Panc1 (cell line): ENCODE measurements at regions not wholly inside any gene's neighbourhood (a gene's known extent, or its start where the extent isn't known, plus 50 kb on each side); places are given as distances from the start of the nearest gene placed in this dataset.

ENCODE experiments used
- ATAC-seq: fragments of 200-7000 bp; cut with Tn5 transposase; 2 replicates; pipeline ENCODE4 v1.9.1; 2020; ENCODE audit warnings: mild to moderate bottlenecking, moderate library complexity
- BruUV-seq: library from RNA; stranded (reverse); fragments of 400-500 nt; replicated peaks from 2 replicates; lab custom pipeline; 2021; lab: Mats Ljungman, UMichigan
- CTCF ChIA-PET: fragments of 300-600 bp; sonication (Branson Sonifier 250); formaldehyde crosslinking; loops from one replicate; lab custom pipeline; 2022; ENCODE audit warnings: antibody characterized with exemption; lab: Charles Lee
- POLR2A ChIA-PET: fragments of 300-600 bp; sonication (Branson Sonifier 250); formaldehyde crosslinking; loops from one replicate; lab custom pipeline; 2022; ENCODE audit warnings: antibody characterized with exemption; lab: Charles Lee
- DNase-seq: peaks from one replicate; pipeline ENCODE4 v3.0.0-alpha.2; 2010; ENCODE audit warnings: low read depth, low spot score
- H3K27ac ChIP-seq: 2 replicates; pipeline ENCODE4 v1.5.1; 2011; ENCODE audit warnings: mild to moderate bottlenecking, low read length, inconsistent platforms
- H3K27me3 ChIP-seq: fragments of 200-500 bp; sonication (Bioruptor generic); 2 replicates; pipeline ENCODE4 v1.6.0; 2014; ENCODE audit warnings: low read length, inconsistent platforms; ENCODE audit not compliant: control insufficient read depth, insufficient read depth
- H3K36me3 ChIP-seq: fragments of 200-500 bp; sonication (Bioruptor generic); 2 replicates; pipeline ENCODE4 v1.5.1; 2014; ENCODE audit warnings: inconsistent platforms, mild to moderate bottlenecking, low read length, moderate library complexity; ENCODE audit not compliant: control insufficient read depth, insufficient read depth
- H3K4me1 ChIP-seq: 2 replicates; pipeline ENCODE4 v1.5.1; 2011; ENCODE audit warnings: inconsistent platforms, mild to moderate bottlenecking, low read length, moderate library complexity; ENCODE audit not compliant: control insufficient read depth, insufficient read depth
- H3K4me3 ChIP-seq, 2 experiments: 2 replicates each; pipeline ENCODE4 v1.5.1; 2011 to 2012; ENCODE audit warnings: low read depth in 2 of 2, low read length in 2 of 2, mild to moderate bottlenecking in 2 of 2, inconsistent platforms in 1 of 2, moderate library complexity in 1 of 2
- H3K9me3 ChIP-seq: fragments of 200-500 bp; sonication (Bioruptor generic); 2 replicates; pipeline ENCODE4 v1.5.1; 2014; ENCODE audit warnings: low read depth, mild to moderate bottlenecking, inconsistent platforms, low read length, moderate library complexity; ENCODE audit not compliant: control insufficient read depth, insufficient read depth
- POLR2AphosphoS5 ChIP-seq: IDR thresholded peaks from 2 replicates; pipeline ENCODE4 v1.6.1; 2012; ENCODE audit warnings: mild to moderate bottlenecking, low read depth, low read length, moderate library complexity
- SIN3A ChIP-seq: IDR thresholded peaks from 2 replicates; pipeline ENCODE4 v1.6.1; 2012; ENCODE audit warnings: low read depth, mild to moderate bottlenecking, low read length, moderate library complexity, borderline replicate concordance; ENCODE audit not compliant: insufficient read depth
- TCF7L2 ChIP-seq: IDR thresholded peaks from 2 replicates; pipeline ENCODE4 v1.6.1; 2011; ENCODE audit warnings: mild to moderate bottlenecking, low read depth, low read length, inconsistent platforms
- in situ Hi-C: cut with HindIII; loops from 2 replicates; pipeline ENCODE4 v1.10.0; 2016; ENCODE audit warnings: low sequenced_read_pairs, low pct_unique_long_range_greater_than_20kb
- intact Hi-C: fragments of 100-400 bp; cut with micrococcal nuclease; formaldehyde crosslinking; loops from one replicate; pipeline ENCODE4 v1.10.0; 2022; ENCODE audit not compliant: unreplicated experiment
- TF ChIP-seq, protein P1 (sequence below), 2 experiments: IDR thresholded peaks; 2 replicates each; pipeline ENCODE4 v1.6.1; 2011 to 2012; ENCODE audit warnings: low read depth in 2 of 2, control low read depth in 1 of 2, low read length in 1 of 2, mild to moderate bottlenecking in 1 of 2, moderate library complexity in 1 of 2; ENCODE audit not compliant: insufficient read depth in 1 of 2
- TF ChIP-seq, protein P2 (sequence below): fragments of 450-650 bp; IDR thresholded peaks from 2 replicates; pipeline ENCODE4 v1.5.1; 2017; ENCODE audit warnings: mild to moderate bottlenecking

GRCh38 chrX:129000018-129000417 is 523.3 kb downstream of the SMARCA1 start:
- Histone ChIP-seq H3K4me3 (no peak overlapping the region), H3K27ac (no peak overlapping the region), H3K4me1 (no peaks in the 10 kb centered on the region), H3K36me3 (no peaks in the 10 kb centered on the region), H3K9me3 (no peaks in the 10 kb centered on the region), H3K27me3 (no peaks in the 10 kb centered on the region)
- DNase-seq (no peak), ATAC-seq (no peak)
- in situ Hi-C loops = no loop called here
- BruUV-seq = no TSS peak
- TF ChIP-seq, protein P1, sequence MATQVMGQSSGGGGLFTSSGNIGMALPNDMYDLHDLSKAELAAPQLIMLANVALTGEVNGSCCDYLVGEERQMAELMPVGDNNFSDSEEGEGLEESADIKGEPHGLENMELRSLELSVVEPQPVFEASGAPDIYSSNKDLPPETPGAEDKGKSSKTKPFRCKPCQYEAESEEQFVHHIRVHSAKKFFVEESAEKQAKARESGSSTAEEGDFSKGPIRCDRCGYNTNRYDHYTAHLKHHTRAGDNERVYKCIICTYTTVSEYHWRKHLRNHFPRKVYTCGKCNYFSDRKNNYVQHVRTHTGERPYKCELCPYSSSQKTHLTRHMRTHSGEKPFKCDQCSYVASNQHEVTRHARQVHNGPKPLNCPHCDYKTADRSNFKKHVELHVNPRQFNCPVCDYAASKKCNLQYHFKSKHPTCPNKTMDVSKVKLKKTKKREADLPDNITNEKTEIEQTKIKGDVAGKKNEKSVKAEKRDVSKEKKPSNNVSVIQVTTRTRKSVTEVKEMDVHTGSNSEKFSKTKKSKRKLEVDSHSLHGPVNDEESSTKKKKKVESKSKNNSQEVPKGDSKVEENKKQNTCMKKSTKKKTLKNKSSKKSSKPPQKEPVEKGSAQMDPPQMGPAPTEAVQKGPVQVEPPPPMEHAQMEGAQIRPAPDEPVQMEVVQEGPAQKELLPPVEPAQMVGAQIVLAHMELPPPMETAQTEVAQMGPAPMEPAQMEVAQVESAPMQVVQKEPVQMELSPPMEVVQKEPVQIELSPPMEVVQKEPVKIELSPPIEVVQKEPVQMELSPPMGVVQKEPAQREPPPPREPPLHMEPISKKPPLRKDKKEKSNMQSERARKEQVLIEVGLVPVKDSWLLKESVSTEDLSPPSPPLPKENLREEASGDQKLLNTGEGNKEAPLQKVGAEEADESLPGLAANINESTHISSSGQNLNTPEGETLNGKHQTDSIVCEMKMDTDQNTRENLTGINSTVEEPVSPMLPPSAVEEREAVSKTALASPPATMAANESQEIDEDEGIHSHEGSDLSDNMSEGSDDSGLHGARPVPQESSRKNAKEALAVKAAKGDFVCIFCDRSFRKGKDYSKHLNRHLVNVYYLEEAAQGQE (IDR thresholded peaks at IDR 0.05; ENCODE audit: insufficient read depth in 1 of 2, low read depth in 2 of 2, low read length in 1 of 2) = no peak
- no peak for TF ChIP-seq TCF7L2
- no peak for TF ChIP-seq POLR2AphosphoS5
- TF ChIP-seq, protein P2, sequence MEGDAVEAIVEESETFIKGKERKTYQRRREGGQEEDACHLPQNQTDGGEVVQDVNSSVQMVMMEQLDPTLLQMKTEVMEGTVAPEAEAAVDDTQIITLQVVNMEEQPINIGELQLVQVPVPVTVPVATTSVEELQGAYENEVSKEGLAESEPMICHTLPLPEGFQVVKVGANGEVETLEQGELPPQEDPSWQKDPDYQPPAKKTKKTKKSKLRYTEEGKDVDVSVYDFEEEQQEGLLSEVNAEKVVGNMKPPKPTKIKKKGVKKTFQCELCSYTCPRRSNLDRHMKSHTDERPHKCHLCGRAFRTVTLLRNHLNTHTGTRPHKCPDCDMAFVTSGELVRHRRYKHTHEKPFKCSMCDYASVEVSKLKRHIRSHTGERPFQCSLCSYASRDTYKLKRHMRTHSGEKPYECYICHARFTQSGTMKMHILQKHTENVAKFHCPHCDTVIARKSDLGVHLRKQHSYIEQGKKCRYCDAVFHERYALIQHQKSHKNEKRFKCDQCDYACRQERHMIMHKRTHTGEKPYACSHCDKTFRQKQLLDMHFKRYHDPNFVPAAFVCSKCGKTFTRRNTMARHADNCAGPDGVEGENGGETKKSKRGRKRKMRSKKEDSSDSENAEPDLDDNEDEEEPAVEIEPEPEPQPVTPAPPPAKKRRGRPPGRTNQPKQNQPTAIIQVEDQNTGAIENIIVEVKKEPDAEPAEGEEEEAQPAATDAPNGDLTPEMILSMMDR = no peak
- TF ChIP-seq SIN3A = no peak
- ChIA-PET CTCF (no interaction called here), POLR2A (no interaction called here)
- intact Hi-C loops = no loop called here

- CTCF ChIA-PET = no interaction called here
- BruUV-seq = no TSS peak
Observed at GRCh38 chrX:128992107-128992971, 531.0 kb downstream of the SMARCA1 start.

More at GRCh38 chrX:128992107-128992971, 531.0 kb downstream of the SMARCA1 start:
- Histone ChIP-seq H3K4me1 (no peaks in the 10 kb centered on the region), H3K27me3 (no peaks in the 10 kb centered on the region), H3K4me3 (no peak overlapping the region), H3K9me3 (no peaks in the 10 kb centered on the region), H3K36me3 (no peaks in the 10 kb centered on the region), H3K27ac (no peak overlapping the region)
- intact Hi-C loops = no loop called here
- TF ChIP-seq POLR2AphosphoS5 (no peak), SIN3A (no peak), TCF7L2 (no peak)
- TF ChIP-seq, protein P1 (IDR thresholded peaks at IDR 0.05; ENCODE audit: insufficient read depth in 1 of 2, low read depth in 2 of 2, low read length in 1 of 2) = no peak
- TF ChIP-seq, protein P2 = peak; percentile 17
- DNase-seq (no peak), ATAC-seq (no peak)
- in situ Hi-C loops = no loop called here
- POLR2A ChIA-PET = no interaction called here
